Psoas muscle (tissue), 7 donors: ENCODE measurements at regions not wholly inside any gene's neighbourhood (a gene's known extent, or its start where the extent isn't known, plus 50 kb on each side); places are given as distances from the start of the nearest gene placed in this dataset.
"Not testable (repeated sequence)": the region's sequence is repeated elsewhere in the genome, so short reads cannot be mapped to it uniquely, and the experiment has no call there.

ENCODE experiments used
- ATAC-seq, 4 donors: fragments of 200-7000 bp; cut with Tn5 transposase; one replicate each; pipeline ENCODE4 v1.9.1; 2020; ENCODE audit warnings: moderate library complexity in 3 of 4, mild to moderate bottlenecking in 2 of 4
- DNase-seq, 2 donors: peaks; one replicate each; pipeline ENCODE4 v3.0.0-alpha.2; 2020
- H3K27ac ChIP-seq: fragments of 200-600 bp; one replicate; pipeline ENCODE4 v1.8.0; 2022
- H3K27me3 ChIP-seq, 3 donors: fragments of 200-600 bp in 1 of 3; one replicate each; pipeline versions ENCODE4 v1.6.1 to v1.8.0; 2013 to 2022; ENCODE audit warnings: low read length in 2 of 3, mild to moderate bottlenecking in 2 of 3, moderate library complexity in 1 of 3; ENCODE audit not compliant: insufficient read depth in 3 of 3
- H3K36me3 ChIP-seq, 2 donors: fragments of 200-600 bp in 1 of 2; one replicate each; pipeline versions ENCODE4 v1.6.1 to v1.8.0; 2013 to 2022; ENCODE audit warnings: low read depth in 1 of 2, mild to moderate bottlenecking in 1 of 2, moderate library complexity in 1 of 2; ENCODE audit not compliant: insufficient read depth in 1 of 2
- H3K4me1 ChIP-seq: fragments of 200-600 bp; one replicate; pipeline ENCODE4 v1.8.0; 2022
- H3K4me3 ChIP-seq: fragments of 200-600 bp; one replicate; pipeline ENCODE4 v1.8.0; 2022; ENCODE audit warnings: mild to moderate bottlenecking
- H3K9me3 ChIP-seq: fragments of 200-600 bp; one replicate; pipeline ENCODE4 v1.8.0; 2022
- CTCF ChIP-seq: fragments of 200-600 bp; IDR thresholded peaks from one replicate; pipeline ENCODE4 v1.8.0; 2022; ENCODE audit warnings: antibody characterized with exemption
- WGBS, 3 donors: extraction: QIAGEN DNeasy Blood & Tissue Kit; methylation state at CpG; one replicate each; pipeline versions ENCODE4 v1.1.6 to v1.1.7; 2013; 5-methylcytosine and 5-hydroxymethylcytosine counted together
- intact Hi-C, 2 donors: fragments of 100-400 bp; cut with DNase I; formaldehyde crosslinking; loops; one replicate each; pipeline versions ENCODE4 v1.11.0 to v1.14.2; 2022
- donor health status: healthy with polysubstance abuse.
- donor health status: DM: no; HTN: no; CAD: no; lungs with moderate emphysema.
- donor health status: Bipolar disorder and iron deficiency.
- donor health status: healthy.
- donor health status: DM: yes; HTN: yes; CAD: no.
- donor health status: DM: no; HTN: no; CAD: no.
- donor health status: DM: yes; HTN: yes; CAD: no.

DNA sequence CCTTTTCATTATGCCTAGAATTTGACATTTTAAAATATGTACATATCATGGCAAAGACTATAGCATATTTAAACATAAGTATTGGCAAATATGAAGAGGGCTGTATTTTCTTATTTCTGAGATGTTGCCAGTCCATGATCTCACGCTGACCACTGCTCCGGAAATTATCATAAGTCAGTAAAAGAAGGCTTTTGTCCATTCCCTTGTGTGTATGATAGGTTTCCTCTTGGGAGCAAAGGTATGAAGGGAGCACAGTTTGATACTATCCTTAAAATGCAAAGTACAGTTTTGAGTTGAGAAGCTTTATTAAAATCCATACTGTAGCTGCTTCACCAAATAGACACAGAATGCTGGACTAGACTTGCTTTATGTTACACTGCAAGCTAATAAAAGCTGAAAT, 52.6 kb upstream of the AGA start:
- DNase-seq (no peak), ATAC-seq (no peak)
- Histone ChIP-seq H3K9me3 (no peaks in the 10 kb centered on the region), H3K27ac (no peak overlapping the region), H3K4me3 (no peak overlapping the region), H3K36me3 (no peaks in the 10 kb centered on the region), H3K27me3 (no peaks in the 10 kb centered on the region), H3K4me1 (no peaks in the 10 kb centered on the region)
- intact Hi-C loops = no loop called here
- 86 to 88% (median 87%) methylated on average over 2 of the region's 2 CpGs for WGBS, 3 donors
- no peak for TF ChIP-seq CTCF

- H3K36me3 ChIP-seq, intact Hi-C loops, H3K9me3 ChIP-seq, ATAC-seq, H3K4me1 ChIP-seq, DNase-seq, H3K4me3 ChIP-seq, H3K27me3 ChIP-seq, H3K27ac ChIP-seq: not testable (repeated sequence)
- 93 to 95% (median 94%) methylated on average over 19 to 27 of the region's 27 CpGs for WGBS, 3 donors
Measured at GRCh38 chr4:177495626-177496025, 53.4 kb upstream of the AGA start.

DNA sequence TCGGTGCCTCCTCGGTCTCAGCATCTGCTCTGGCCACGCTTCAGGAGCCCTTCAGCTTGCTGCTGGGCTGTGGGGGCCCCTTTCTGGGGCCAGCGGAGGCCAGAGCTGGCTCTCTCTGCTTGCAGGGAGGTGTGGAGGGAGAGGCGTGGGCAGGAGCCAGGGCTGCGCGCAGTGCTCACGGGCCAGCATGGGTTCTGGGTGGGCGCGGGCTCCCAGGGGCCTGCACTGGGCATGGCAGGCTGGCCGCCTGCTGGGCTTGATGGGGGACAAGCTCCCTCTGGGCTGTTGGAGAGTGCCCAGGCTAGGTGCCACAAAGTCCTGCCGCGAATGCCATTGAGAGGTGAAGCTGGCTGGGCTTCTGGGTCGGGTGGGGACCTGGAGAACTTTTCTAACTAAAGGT, 57.3 kb upstream of the AGA start:
- intact Hi-C loops = no loop called here
- no peak for DNase-seq
- Histone ChIP-seq H3K27me3 (no peaks in the 10 kb centered on the region), H3K36me3 (no peaks in the 10 kb centered on the region), H3K27ac (no peak overlapping the region), H3K9me3 (no peaks in the 10 kb centered on the region), H3K4me1 (no peaks in the 10 kb centered on the region), H3K4me3 (no peak overlapping the region)
- 87 to 89% (median 88%) methylated on average over 13 to 14 of the region's 14 CpGs for WGBS, 3 donors
- ATAC-seq = no peak
- TF ChIP-seq CTCF = no peak

- WGBS, 3 donors = 93 to 99% (median 97%) methylated on average over 9 of the region's 9 CpGs
- intact Hi-C loops = no loop called here
- no peak for TF ChIP-seq CTCF
- Histone ChIP-seq H3K9me3 (no peaks in the 10 kb centered on the region), H3K27ac (no peak overlapping the region), H3K36me3 (no peaks in the 10 kb centered on the region), H3K4me1 (no peaks in the 10 kb centered on the region), H3K27me3 (no peaks in the 10 kb centered on the region), H3K4me3 (no peak overlapping the region)
- DNase-seq (no peak), ATAC-seq (no peak)
Measured at GRCh38 chr4:177505171-177505615, 63.0 kb upstream of the AGA start.

DNA sequence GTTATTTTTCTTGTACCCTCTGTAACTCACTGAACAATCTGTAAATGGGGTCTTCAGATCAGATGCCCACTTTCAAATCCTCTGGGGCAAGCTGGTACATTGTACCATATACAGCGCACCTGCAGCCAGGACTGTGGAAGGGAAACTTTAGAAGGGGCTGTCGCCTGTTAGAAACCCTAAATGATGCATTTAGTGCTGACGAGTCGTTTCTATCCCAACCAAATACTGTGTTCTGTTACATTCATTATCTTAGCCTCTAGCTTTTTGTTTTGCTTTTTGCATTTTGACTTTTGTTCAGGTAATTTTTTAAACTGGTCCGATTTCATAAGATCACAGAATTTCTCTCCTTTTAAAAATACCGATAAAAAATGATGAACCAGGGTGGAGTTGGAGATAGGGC, 66.4 kb upstream of the AGA start:
- intact Hi-C loops = no loop called here
- TF ChIP-seq CTCF = no peak
- no peaks in the 10 kb centered on the region for H3K36me3 ChIP-seq
- H3K27me3 ChIP-seq = no peaks in the 10 kb centered on the region
- ATAC-seq (no peak), DNase-seq (no peak)
- H3K27ac ChIP-seq = no peak overlapping the region
- WGBS, 3 donors = 82 to 85% (median 82%) methylated on average over 6 of the region's 6 CpGs
- no peaks in the 10 kb centered on the region for H3K4me1 ChIP-seq
- H3K9me3 ChIP-seq = no peaks in the 10 kb centered on the region
- no peak overlapping the region for H3K4me3 ChIP-seq
